HG02938 (cell line): ENCODE measurements at regions not wholly inside any gene's neighbourhood (a gene's known extent, or its start where the extent isn't known, plus 50 kb on each side); places are given as distances from the start of the nearest gene placed in this dataset.

Experiments
- ATAC-seq: cut with Tn5 transposase; IDR thresholded peaks from one replicate; pipeline ENCODE4 v1.9.1; 2021; ENCODE audit warnings: mild to moderate bottlenecking, moderate library complexity; ENCODE audit not compliant: unreplicated experiment

GRCh38 chr5:74299833-74300232 is 340.7 kb downstream of the ENC1 start:
- no peak for ATAC-seq

DNA sequence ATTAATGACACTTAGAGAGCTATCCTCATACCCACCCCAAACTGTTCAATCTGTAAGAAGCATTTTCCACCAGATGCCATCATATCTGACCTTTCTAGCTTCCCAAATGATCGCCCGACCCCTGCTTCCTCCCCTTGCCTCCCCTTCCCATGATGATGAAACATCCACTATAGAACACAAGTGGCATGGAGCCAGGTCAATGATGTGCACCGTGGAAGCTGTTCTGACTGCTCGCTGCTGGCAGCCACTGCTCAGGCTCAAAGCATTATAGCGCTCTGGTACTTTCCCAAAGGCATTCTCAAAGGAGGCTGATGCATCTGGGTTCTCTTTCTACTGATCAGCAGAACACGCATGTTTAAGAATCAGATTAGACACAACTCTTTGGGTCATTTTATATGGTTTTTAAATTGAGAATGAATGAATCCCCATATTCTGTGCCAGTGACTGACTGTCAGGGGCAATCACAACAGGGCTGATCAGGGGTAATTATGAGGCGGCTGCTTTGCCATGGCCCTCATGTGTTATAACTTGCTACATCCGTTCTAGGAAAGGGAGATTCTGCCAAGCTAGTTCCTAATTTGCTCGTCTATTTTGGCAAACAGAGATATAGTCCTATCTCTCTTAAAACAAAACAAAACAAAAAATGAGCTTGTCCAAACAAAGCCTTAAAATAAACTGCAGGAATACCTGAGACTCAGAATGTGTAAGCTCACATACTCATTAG is 343.7 kb downstream of the ENC1 start:
- ATAC-seq, result no peak

DNA sequence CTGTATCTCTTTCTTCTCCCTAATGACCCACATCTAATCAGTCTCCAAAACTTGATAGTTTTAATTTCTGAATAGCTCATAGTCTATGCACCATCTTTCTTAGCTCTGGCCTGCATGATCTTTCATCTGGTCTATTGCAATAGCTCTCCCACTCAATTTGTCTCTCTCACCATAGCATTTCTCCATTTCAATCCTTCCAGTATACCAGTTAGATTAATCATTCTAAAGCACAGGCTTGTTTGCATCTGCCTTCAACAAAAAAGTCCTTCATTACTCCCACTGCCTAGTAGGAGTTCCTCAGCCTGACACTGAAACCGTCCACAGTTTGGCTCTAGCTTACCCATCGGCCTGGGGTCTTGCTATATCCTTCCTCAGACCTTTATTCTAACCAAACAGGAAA is 344.9 kb downstream of the ENC1 start:
- no peak for ATAC-seq

DNA sequence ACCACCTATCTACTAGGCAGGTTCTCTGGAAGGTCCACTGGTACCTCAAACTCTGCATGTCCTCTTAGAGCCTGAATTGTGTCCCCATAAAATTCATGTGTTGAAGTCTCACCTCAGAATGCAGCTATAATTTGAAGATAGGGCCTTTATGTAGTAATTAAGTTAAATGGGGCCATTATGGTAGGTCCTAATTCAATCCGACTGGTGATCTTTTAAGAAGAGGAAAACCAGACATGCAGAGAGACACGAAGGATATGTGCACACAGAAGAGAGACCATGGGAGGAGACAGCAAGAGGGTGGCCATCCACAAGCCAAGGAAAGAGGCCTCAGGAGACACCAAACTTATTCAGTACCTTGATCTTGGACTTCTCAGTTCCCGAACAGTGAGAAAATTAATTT is 345.4 kb downstream of the ENC1 start:
- ATAC-seq, result no peak

DNA sequence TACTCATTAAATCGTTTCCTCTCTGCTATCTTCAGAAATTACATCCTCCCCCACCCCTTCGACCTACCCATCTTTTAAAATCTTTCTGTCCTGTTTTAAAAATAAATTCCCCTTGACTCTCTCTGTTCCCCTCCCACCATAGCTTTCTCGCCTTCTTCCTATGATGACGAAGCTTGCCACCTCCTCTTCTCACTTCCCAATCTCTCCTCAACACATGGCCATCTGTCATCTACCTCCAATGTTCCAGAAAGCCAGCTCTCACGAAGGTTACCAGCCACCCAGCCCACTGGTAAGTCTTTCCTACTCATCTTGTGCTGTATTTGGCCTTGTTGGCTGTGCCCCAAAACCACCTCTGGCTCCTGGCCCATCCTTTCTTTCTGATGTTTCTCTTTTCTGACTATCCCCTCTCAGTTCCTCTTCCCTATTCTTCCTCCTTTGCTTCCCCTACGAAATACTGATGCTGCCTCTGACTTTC is 346.3 kb downstream of the ENC1 start:
- ATAC-seq, result no peak

- ATAC-seq, result no peak
These were observed 347.3 kb downstream of the ENC1 start for GRCh38 chr5:74293182-74293581.

- ATAC-seq, result no peak
These were observed 349.8 kb downstream of the ENC1 start for GRCh38 chr5:74290634-74291241.

GRCh38 chr5:74289691-74290090 is 350.8 kb downstream of the ENC1 start:
- no peak for ATAC-seq

DNA sequence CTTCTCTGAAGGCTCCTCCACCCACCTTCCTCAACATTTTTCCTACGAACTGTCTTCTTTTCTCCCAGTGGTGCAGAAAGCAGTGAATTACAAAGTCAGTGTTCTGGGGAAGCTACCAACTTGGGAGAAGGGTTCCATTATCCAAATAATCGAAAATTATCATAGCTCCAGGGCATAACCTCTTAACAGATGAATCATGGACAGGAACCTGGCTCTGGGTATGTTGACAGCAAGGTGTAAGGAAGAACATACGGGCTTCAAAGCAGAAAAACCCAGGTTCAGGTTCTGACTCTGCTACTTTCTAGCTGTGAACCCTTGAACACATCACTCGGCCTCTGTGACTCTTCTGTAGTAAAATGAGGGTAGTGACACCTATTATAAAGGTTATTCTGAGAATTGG is 351.3 kb downstream of the ENC1 start:
- ATAC-seq, result no peak

DNA sequence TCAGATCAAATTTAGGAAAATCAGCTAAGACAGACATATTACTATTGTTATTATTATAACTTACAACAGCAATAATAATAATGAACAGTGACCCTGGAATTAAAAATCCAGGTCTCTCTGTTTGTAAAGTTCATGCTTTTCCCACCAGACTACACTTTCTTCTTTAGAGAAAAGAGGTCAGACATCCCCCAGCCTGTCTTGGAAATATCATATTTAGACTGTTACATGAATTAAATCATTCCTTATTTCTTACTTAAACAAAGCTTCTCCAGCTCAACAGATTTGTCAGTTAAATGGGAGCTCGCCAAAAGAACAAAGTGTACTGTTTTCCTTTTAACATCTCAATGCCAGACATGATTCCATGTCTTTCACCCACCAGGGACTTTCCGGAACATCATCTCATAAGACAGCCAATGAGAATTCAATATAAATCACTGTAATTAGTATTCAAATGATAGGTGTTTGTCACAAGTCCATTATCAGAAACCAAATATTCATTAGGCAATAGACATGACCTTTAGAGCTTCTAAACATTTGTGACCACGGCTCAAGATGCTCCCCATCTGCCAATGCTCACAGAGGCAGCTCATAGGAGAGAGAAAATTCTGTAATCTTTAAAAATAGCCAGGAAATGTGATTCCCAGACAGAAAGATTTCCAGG is 351.9 kb downstream of the ENC1 start:
- no peak for ATAC-seq

- no peak for ATAC-seq
These were observed 352.5 kb downstream of the ENC1 start for GRCh38 chr5:74288038-74288437.

GRCh38 chr5:74286734-74287695 is 353.5 kb downstream of the ENC1 start:
- no peak for ATAC-seq

GRCh38 chr5:74285675-74286280 is 354.8 kb downstream of the ENC1 start:
- ATAC-seq, result no peak

GRCh38 chr5:74282490-74282889 is 358.0 kb downstream of the ENC1 start:
- no peak for ATAC-seq

DNA sequence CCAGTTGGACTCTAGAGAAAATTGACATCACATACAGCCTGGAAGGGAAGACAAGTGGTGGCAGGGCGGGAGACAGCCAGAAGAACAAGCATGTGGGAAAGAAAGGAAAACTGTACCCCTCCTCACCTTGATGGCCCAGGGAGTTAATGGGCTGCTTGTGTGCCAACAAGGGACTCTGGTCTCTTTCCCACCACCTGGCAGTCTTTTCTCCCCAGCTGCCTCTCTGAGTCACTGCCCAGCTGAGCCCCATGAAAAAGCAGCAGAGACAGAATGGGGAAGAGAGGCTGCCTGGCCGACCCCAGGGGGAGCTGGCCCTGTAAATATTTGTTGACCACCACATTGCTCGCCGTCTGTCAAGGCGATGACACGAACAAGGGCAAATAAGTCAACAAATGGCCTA is 359.4 kb downstream of the ENC1 start:
- no peak for ATAC-seq

DNA sequence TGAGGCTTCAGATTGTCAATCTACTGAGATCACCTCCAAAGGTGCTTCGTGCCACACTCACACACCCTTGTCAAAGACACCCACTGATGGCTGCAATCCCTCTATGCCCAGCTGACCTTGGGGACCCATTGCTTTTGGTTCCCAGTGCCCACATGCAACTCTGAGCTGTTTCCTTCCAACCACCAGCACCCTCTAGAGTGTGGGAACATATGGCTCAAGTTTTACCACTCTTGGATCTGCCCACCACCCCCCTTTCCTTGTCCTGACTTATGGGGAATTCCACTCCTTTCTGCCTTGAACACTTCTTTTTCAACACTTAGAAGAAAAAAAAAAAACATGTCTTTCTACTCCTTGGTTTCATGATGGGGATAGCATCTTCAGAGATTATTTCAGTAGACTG is 360.2 kb downstream of the ENC1 start:
- no peak for ATAC-seq

DNA sequence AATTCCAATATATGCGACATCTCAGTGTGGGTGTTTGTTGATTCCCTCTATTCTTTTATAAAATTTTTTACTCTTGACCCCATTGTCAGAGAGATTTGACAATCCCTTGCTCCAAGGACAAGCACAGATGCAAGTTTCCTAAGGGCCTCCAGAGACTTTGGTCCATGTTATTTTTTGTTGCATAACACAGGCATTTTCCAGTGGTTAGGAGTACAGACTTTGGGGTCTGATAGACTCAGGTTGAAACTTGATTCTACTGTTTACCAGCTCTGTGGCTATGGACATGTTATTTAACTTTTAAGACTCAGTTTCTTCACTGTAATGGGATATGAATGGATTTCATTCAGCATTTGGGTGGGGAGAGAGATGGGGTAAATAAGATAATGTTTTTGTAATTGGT is 361.3 kb downstream of the ENC1 start:
- no peak for ATAC-seq

DNA sequence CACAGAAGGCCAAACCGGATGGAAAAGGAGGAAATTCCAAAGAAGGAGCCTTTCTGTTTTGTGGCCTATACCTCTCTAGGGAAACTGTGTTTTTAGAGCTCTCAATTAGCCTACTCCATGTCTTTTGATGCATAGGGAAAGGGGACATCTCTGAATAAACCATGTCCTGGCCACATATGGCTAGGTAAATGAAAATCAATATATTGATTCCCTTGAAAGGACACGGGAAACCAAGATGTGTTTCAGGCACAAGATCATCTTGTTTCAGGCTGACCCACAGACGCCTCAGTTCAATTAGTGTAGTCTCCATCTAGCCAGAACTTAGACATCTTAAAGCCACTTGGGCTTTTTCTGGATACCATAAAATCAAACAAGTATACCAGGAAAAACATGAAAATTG is 363.1 kb downstream of the ENC1 start:
- ATAC-seq, result no peak

DNA sequence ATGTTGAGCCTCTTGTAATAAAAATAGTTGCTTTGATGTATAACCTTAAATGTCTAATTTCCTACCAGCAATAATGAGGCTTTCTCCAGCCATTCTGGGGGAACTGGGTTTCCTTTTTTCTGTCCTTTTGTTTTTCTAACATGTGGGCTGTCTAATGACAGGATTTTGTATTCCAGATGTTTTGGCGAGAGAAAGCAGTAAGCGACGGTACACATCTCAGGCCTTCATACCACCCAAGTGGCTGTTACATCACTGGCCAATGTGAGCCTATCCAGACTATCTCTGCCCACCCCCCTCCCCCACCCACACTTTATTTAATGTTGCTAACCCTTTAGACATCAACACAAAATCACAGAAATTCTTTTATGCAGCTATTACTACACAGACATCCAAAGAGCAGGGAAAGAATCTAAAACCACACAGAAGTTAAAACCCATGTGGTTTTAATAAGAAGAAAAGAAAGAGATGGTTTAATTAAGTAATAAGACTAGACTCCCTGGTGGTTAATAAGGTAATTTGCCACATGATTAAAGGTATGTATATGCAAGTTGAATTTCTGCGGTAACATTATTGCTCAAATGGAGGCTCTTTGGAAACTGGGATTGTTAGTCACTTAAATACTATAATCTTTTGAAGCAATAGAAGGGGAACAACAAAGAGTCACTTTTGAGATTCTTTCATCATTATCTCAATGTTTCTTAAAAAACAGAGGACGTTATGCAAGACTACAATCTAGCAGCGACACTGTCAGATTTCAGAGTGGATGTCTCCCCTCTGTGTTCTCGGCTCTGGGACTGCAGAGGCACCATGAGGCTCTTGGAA is 365.1 kb downstream of the ENC1 start:
- ATAC-seq, result no peak

- ATAC-seq, result no peak
These were observed 366.2 kb downstream of the ENC1 start for GRCh38 chr5:74274326-74274725.
